PC-3 (cell line): ENCODE measurements at regions not wholly inside any gene's neighbourhood (a gene's known extent, or its start where the extent isn't known, plus 50 kb on each side); places are given as distances from the start of the nearest gene placed in this dataset.
"Not testable (repeated sequence)": the region's sequence is repeated elsewhere in the genome, so short reads cannot be mapped to it uniquely, and the experiment has no call there.

Experiments used
- ATAC-seq: fragments of 200-7000 bp; cut with Tn5 transposase; 2 replicates; pipeline ENCODE4 v1.9.1; 2020; ENCODE audit warnings: mild to moderate bottlenecking, moderate library complexity
- BruUV-seq: library from RNA; stranded (reverse); fragments of 400-500 nt; replicated peaks from 2 replicates; lab custom pipeline; 2021; lab: Mats Ljungman, UMichigan
- CTCF ChIA-PET: fragments of 300-600 bp; sonication (Branson Sonifier 250); formaldehyde crosslinking; loops from one replicate; lab custom pipeline; 2022; ENCODE audit warnings: antibody characterized with exemption; lab: Charles Lee
- POLR2A ChIA-PET: fragments of 300-600 bp; sonication (Branson Sonifier 250); formaldehyde crosslinking; loops from one replicate; lab custom pipeline; 2022; ENCODE audit warnings: antibody characterized with exemption; ENCODE audit not compliant: unreplicated experiment; lab: Charles Lee
- DNase-seq: peaks from one replicate; pipeline ENCODE4 v3.0.0-alpha.2; 2015
- H2AFZ ChIP-seq: fragments of 300-600 bp; sonication (generic); 2 replicates; pipeline ENCODE4 v1.6.0; 2016; ENCODE audit warnings: antibody characterized with exemption, low read length
- H3F3A ChIP-seq: fragments of 300-600 bp; sonication (generic); one replicate; pipeline ENCODE4 v1.6.0; 2017; ENCODE audit warnings: antibody characterized with exemption, low read length, control low read depth, mild to moderate bottlenecking; ENCODE audit not compliant: unreplicated experiment
- H3K27ac ChIP-seq: fragments of 300-600 bp; sonication (generic); 2 replicates; pipeline ENCODE4 v1.5.1; 2016; ENCODE audit warnings: mild to moderate bottlenecking, low read length
- H3K27me3 ChIP-seq: fragments of 300-600 bp; sonication (generic); 2 replicates; pipeline ENCODE4 v1.6.1; 2016; ENCODE audit warnings: low read length, mixed read lengths
- H3K36me3 ChIP-seq: fragments of 300-600 bp; sonication (generic); 2 replicates; pipeline ENCODE4 v1.6.1; 2016; ENCODE audit warnings: low read depth, mixed run types, low read length, mixed read lengths
- H3K4me1 ChIP-seq: fragments of 300-600 bp; sonication (generic); 2 replicates; pipeline ENCODE4 v1.5.1; 2016; ENCODE audit warnings: low read length; ENCODE audit not compliant: insufficient read depth
- H3K4me2 ChIP-seq: fragments of 300-600 bp; sonication (generic); 2 replicates; pipeline ENCODE4 v1.6.0; 2016; ENCODE audit warnings: low read length
- H3K4me3 ChIP-seq: fragments of 300-600 bp; sonication (generic); 2 replicates; pipeline ENCODE4 v1.5.1; 2016; ENCODE audit warnings: mild to moderate bottlenecking, low read length, mixed read lengths
- H3K79me2 ChIP-seq: fragments of 300-600 bp; sonication (generic); 2 replicates; pipeline ENCODE4 v1.6.1; 2017; ENCODE audit warnings: low read length, mixed read lengths
- H3K9ac ChIP-seq: fragments of 300-600 bp; sonication (generic); 2 replicates; pipeline ENCODE4 v1.6.0; 2016; ENCODE audit warnings: mild to moderate bottlenecking, low read length
- H3K9me2 ChIP-seq: fragments of 300-600 bp; sonication (generic); replicated peaks from 2 replicates; pipeline ENCODE4 v1.6.1; 2016; ENCODE audit warnings: mixed run types, low read length, mixed read lengths
- H3K9me3 ChIP-seq: fragments of 300-600 bp; sonication (generic); 2 replicates; pipeline ENCODE4 v1.6.1; 2016; ENCODE audit warnings: low read length, mixed read lengths
- H4K20me1 ChIP-seq: fragments of 300-600 bp; sonication (generic); 2 replicates; pipeline ENCODE4 v1.6.1; 2016; ENCODE audit warnings: low read length, mixed read lengths
- EZH2 ChIP-seq: fragments of 300-600 bp; sonication (generic); IDR thresholded peaks from one replicate; pipeline ENCODE4 v1.6.1; 2017; ENCODE audit warnings: antibody characterized with exemption, mild to moderate bottlenecking, low read length; ENCODE audit not compliant: unreplicated experiment
- EZH2phosphoT487 ChIP-seq: fragments of 300-600 bp; sonication (generic); IDR thresholded peaks from 2 replicates; pipeline ENCODE4 v1.6.1; 2018; ENCODE audit warnings: mild to moderate bottlenecking, antibody characterized with exemption, low read length, borderline replicate concordance
- intact Hi-C: fragments of 100-400 bp; cut with micrococcal nuclease; formaldehyde crosslinking; loops from 2 replicates; pipeline ENCODE4 v1.9.0; 2023
- TF ChIP-seq, protein P1 (sequence below): fragments of 300-600 bp; sonication (generic); conservative IDR thresholded peaks from 2 replicates; pipeline ENCODE4 v1.5.1; 2017; ENCODE audit warnings: antibody characterized with exemption, low read depth, mild to moderate bottlenecking, low read length

DNA sequence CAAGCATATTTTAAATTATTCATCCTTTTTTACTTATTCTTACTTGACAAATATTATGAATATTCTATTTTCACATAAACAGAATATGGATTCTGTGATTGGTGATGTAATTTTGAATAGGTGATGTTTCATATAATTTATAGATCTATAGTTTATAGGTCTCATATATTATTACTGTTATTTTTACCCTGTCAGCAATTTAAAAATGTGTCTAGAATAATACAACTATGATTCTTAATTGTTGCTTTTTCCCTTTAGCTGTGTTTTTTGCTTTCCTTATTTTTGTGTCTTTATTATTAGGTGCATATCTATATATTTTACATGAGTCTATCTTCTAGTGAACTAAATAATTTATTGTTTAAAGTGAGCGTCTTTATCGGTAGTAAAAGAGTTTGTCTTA lies 226.7 kb upstream of the FSIP2 start:
- no peak overlapping the region for H3K27ac ChIP-seq
- no TSS peak for BruUV-seq
- H3K9ac ChIP-seq: no peak overlapping the region
- no peak overlapping the region for H3K4me2 ChIP-seq
- H3K79me2 ChIP-seq: no peaks in the 10 kb centered on the region
- H3K27me3 ChIP-seq: no peaks in the 10 kb centered on the region
- no peaks in the 10 kb centered on the region for H3K9me2 ChIP-seq
- H4K20me1 ChIP-seq: no peaks in the 10 kb centered on the region
- TF ChIP-seq, protein P1, sequence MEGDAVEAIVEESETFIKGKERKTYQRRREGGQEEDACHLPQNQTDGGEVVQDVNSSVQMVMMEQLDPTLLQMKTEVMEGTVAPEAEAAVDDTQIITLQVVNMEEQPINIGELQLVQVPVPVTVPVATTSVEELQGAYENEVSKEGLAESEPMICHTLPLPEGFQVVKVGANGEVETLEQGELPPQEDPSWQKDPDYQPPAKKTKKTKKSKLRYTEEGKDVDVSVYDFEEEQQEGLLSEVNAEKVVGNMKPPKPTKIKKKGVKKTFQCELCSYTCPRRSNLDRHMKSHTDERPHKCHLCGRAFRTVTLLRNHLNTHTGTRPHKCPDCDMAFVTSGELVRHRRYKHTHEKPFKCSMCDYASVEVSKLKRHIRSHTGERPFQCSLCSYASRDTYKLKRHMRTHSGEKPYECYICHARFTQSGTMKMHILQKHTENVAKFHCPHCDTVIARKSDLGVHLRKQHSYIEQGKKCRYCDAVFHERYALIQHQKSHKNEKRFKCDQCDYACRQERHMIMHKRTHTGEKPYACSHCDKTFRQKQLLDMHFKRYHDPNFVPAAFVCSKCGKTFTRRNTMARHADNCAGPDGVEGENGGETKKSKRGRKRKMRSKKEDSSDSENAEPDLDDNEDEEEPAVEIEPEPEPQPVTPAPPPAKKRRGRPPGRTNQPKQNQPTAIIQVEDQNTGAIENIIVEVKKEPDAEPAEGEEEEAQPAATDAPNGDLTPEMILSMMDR: no peak
- TF ChIP-seq EZH2phosphoT487 (no peak), EZH2 (no peak)
- CTCF ChIA-PET: no interaction called here
- H3K4me3 ChIP-seq: no peak overlapping the region
- peaks cover 6% of the 10 kb centered on the region; the same call in 1 of the 2 replicates for H3K36me3 ChIP-seq
- DNase-seq (no peak), ATAC-seq (no peak)
- no peaks in the 10 kb centered on the region for H3K4me1 ChIP-seq
- H3K9me3 ChIP-seq: peaks cover 27% of the 10 kb centered on the region
- intact Hi-C loops: no loop called here
- no peak overlapping the region for H2AFZ ChIP-seq
- no peaks in the 10 kb centered on the region for H3F3A ChIP-seq
- POLR2A ChIA-PET: no interaction called here

DNA sequence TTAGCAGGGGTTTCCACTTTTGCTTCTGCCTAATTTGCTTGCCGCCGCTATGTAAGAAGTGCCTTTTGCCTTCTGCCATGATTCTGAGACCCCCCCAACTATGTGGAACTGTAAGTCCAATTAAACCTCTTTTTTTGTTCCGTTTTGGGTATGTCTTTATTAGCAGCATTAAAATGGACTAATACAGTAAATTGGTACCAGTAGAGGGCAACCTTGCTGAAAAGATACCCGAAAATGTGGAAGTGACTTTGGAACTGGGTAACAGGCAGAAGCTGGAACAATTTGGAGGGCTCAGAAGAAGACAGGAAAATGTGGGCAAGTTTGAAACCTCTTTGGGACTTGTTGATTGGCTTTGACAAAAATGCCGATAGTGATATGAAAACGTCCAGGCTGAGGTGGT lies 216.1 kb upstream of the FSIP2 start:
- no peaks in the 10 kb centered on the region for H4K20me1 ChIP-seq
- no peak overlapping the region for H3K4me2 ChIP-seq
- H3K27ac ChIP-seq: no peak overlapping the region
- no peak overlapping the region for H2AFZ ChIP-seq
- H3K4me1 ChIP-seq: no peaks in the 10 kb centered on the region
- intact Hi-C loops: no loop called here
- H3K27me3 ChIP-seq: no peaks in the 10 kb centered on the region
- H3K9ac ChIP-seq: no peak overlapping the region
- ChIA-PET POLR2A (no interaction called here), CTCF (no interaction called here)
- no TSS peak for BruUV-seq
- TF ChIP-seq EZH2phosphoT487: no peak
- TF ChIP-seq EZH2: no peak
- TF ChIP-seq, protein P1: peak; percentile 56; the same call in 1 of the 2 replicates
- H3K9me3 ChIP-seq: no peaks in the 10 kb centered on the region
- no peaks in the 10 kb centered on the region for H3F3A ChIP-seq
- no peak overlapping the region for H3K4me3 ChIP-seq
- no peaks in the 10 kb centered on the region for H3K36me3 ChIP-seq
- no peaks in the 10 kb centered on the region for H3K9me2 ChIP-seq
- DNase-seq (peak; percentile 53), ATAC-seq (no peak; the same call in 1 of the 2 replicates)
- no peaks in the 10 kb centered on the region for H3K79me2 ChIP-seq

DNA sequence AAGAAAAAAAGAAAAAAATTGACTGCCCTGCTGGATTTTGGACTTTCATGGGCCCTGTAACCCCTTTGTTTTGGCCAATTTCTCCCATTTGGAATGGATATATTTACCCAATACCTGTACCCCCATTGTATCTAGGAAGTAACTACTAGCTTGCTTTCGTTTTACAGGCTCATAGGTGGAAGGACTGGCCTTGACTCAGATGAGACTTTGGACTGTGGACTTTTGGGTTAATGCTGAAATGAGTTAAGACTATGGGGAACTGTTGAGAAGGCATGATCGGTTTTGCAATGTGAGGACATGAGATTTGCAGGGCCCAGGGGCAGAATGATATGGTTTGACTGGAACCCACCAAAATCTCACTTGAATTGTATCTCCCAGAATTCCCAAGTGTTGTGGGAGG lies 214.4 kb upstream of the FSIP2 start:
- H3K4me1 ChIP-seq, H3K79me2 ChIP-seq, intact Hi-C loops, H3K4me3 ChIP-seq, DNase-seq, POLR2A ChIA-PET, H3K27ac ChIP-seq, ATAC-seq, CTCF ChIA-PET, H3K36me3 ChIP-seq, H3K4me2 ChIP-seq, H4K20me1 ChIP-seq, H3K9me2 ChIP-seq, H2AFZ ChIP-seq, BruUV-seq, H3K9me3 ChIP-seq, H3F3A ChIP-seq, H3K27me3 ChIP-seq, H3K9ac ChIP-seq: not testable (repeated sequence)
